Endothelial cell of umbilical vein (primary cell): ENCODE measurements at regions not wholly inside any gene's neighbourhood (a gene's known extent, or its start where the extent isn't known, plus 50 kb on each side); places are given as distances from the start of the nearest gene placed in this dataset.

Source experiments
- CTCF ChIP-seq, 2 donors: IDR thresholded peaks; 1 replicate in 1 of 2; 2 replicates in 1 of 2; pipeline ENCODE4 v1.5.1; 2011; ENCODE audit warnings: low read length in 2 of 2, mild to moderate bottlenecking in 2 of 2, moderate library complexity in 2 of 2, control low read depth in 1 of 2, inconsistent platforms in 1 of 2, low read depth in 1 of 2; ENCODE audit not compliant: insufficient read depth in 1 of 2; ENCODE audit errors: extremely low read depth in 1 of 2
- EZH2 ChIP-seq: IDR thresholded peaks from 2 replicates; pipeline ENCODE4 v1.6.1; 2012; ENCODE audit warnings: borderline replicate concordance, low read depth, mild to moderate bottlenecking, moderate library complexity, low read length, inconsistent platforms; ENCODE audit not compliant: severe bottlenecking
- FOS ChIP-seq: IDR thresholded peaks from 2 replicates; pipeline ENCODE4 v1.6.1; 2011; ENCODE audit warnings: mild to moderate bottlenecking, low read length, moderate library complexity, borderline replicate concordance; ENCODE audit not compliant: insufficient read depth
- JUN ChIP-seq: IDR thresholded peaks from 2 replicates; pipeline ENCODE4 v1.6.1; 2011; ENCODE audit warnings: borderline replicate concordance, low read depth; ENCODE audit not compliant: insufficient read length, insufficient read depth
- MYC ChIP-seq: IDR thresholded peaks from one replicate; pipeline ENCODE4 v1.6.1; 2011; ENCODE audit warnings: mild to moderate bottlenecking, low read depth, low read length
- POLR2A ChIP-seq: IDR thresholded peaks from 2 replicates; pipeline ENCODE4 v1.6.1; 2012; ENCODE audit warnings: low read depth, mild to moderate bottlenecking, control low read depth, low read length
- POLR2AphosphoS5 ChIP-seq: IDR thresholded peaks from 2 replicates; pipeline ENCODE4 v1.6.1; 2012; ENCODE audit warnings: low read depth, mild to moderate bottlenecking, control low read depth, low read length, moderate library complexity; ENCODE audit not compliant: insufficient read depth

- no peak for TF ChIP-seq CTCF (IDR thresholded peaks at IDR 0.05; ENCODE audit: extremely low read depth in 1 of 2, insufficient read depth in 1 of 2, low read depth in 1 of 2, low read length in 2 of 2)
- TF ChIP-seq POLR2AphosphoS5, result no peak
- no peak for TF ChIP-seq POLR2A
- no peak for TF ChIP-seq FOS
- TF ChIP-seq JUN, result no peak
- TF ChIP-seq EZH2, result no peak
- TF ChIP-seq MYC, result no peak
Measured at GRCh38 chr11:38143852-38144251, 1545.8 kb upstream of the RAG2 start.
